SK-N-MC (cell line): ENCODE measurements at regions not wholly inside any gene's neighbourhood (a gene's known extent, or its start where the extent isn't known, plus 50 kb on each side); places are given as distances from the start of the nearest gene placed in this dataset.

ENCODE experiments used
- EZH2 ChIP-seq: fragments of 200-600 bp; sonication (generic); IDR thresholded peaks from one replicate; pipeline ENCODE4 v1.6.1; 2017; ENCODE audit warnings: antibody characterized with exemption
- FOXP2 ChIP-seq: optimal IDR thresholded peaks from 2 replicates; pipeline ENCODE3; 2011; ENCODE audit warnings: mild to moderate bottlenecking, moderate library complexity; ENCODE audit not compliant: insufficient read depth; ENCODE audit errors: extremely low read length, control extremely low read depth

DNA sequence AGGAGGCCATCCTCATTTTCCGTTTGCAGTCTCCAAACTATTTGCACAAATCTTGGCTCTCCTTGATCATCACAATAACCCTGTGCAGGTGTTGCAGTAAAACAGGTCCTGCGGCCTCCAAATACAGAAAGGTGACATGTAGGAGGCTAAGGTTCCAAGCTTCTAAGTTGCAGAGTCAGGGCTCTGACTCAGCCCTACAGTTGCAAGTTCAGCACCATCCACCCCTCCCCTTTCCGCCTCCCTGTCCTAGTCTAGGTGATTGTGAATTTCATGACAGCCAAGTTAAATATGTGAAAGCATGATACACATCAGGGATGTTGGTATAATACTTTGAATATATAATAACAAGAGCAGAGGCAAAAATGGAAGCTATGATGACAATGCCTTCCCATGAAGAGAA, 317.3 kb upstream of the CDH4 start:
- no peak for TF ChIP-seq FOXP2
- TF ChIP-seq EZH2 = no peak
